Activated CD4-positive, alpha-beta T cell treated with anti-CD3 and anti-CD28 coated beads for 24 hours (primary cell): ENCODE measurements at regions not wholly inside any gene's neighbourhood (a gene's known extent, or its start where the extent isn't known, plus 50 kb on each side); places are given as distances from the start of the nearest gene placed in this dataset.

Source experiments
- DNase-seq, 2 donors: peaks; one replicate each; pipeline ENCODE4 v3.0.0-alpha.2; 2020; ENCODE audit warnings: low read depth in 2 of 2

GRCh38 chr10:81021428-81022129 lies 483.9 kb downstream of the SH2D4B start:
- no peak for DNase-seq

GRCh38 chr10:81026591-81026990 lies 488.9 kb downstream of the SH2D4B start:
- DNase-seq: no peak

- DNase-seq: no peak
These were observed 489.5 kb downstream of the SH2D4B start for GRCh38 chr10:81027223-81027622.

GRCh38 chr10:81027706-81028105 lies 490.0 kb downstream of the SH2D4B start:
- no peak for DNase-seq

GRCh38 chr10:81031774-81032173 lies 494.1 kb downstream of the SH2D4B start:
- no peak for DNase-seq

GRCh38 chr10:81034383-81034782 lies 496.7 kb downstream of the SH2D4B start:
- DNase-seq: no peak

GRCh38 chr10:81036257-81036656 lies 498.6 kb downstream of the SH2D4B start:
- DNase-seq: no peak

GRCh38 chr10:81040031-81040430 lies 502.3 kb downstream of the SH2D4B start:
- no peak for DNase-seq

GRCh38 chr10:81040940-81041339 lies 503.2 kb downstream of the SH2D4B start:
- DNase-seq: no peak

- no peak for DNase-seq
These were observed 504.9 kb downstream of the SH2D4B start for GRCh38 chr10:81042647-81043046.

GRCh38 chr10:81065474-81065873 lies 527.8 kb downstream of the SH2D4B start:
- no peak for DNase-seq

- no peak for DNase-seq
These were observed 530.8 kb downstream of the SH2D4B start for GRCh38 chr10:81068460-81068859.

GRCh38 chr10:81071087-81071796 lies 533.5 kb downstream of the SH2D4B start:
- no peak for DNase-seq

- no peak for DNase-seq
These were observed 535.5 kb downstream of the SH2D4B start for GRCh38 chr10:81073155-81073554.

- no peak for DNase-seq
These were observed 544.4 kb downstream of the SH2D4B start for GRCh38 chr10:81081887-81082620.

- no peak for DNase-seq
These were observed 545.1 kb downstream of the SH2D4B start for GRCh38 chr10:81082621-81083376.

GRCh38 chr10:81093056-81093455 lies 555.4 kb downstream of the SH2D4B start:
- DNase-seq: no peak

- no peak for DNase-seq
These were observed 557.5 kb downstream of the SH2D4B start for GRCh38 chr10:81095238-81095637.

GRCh38 chr10:81096558-81096957 lies 558.9 kb downstream of the SH2D4B start:
- no peak for DNase-seq

- DNase-seq: no peak
These were observed 563.4 kb downstream of the SH2D4B start for GRCh38 chr10:81101062-81101461.

- DNase-seq: no peak
These were observed 566.8 kb downstream of the SH2D4B start for GRCh38 chr10:81104494-81104893.
